EL (cell line): ENCODE measurements at regions not wholly inside any gene's neighbourhood (a gene's known extent, or its start where the extent isn't known, plus 50 kb on each side); places are given as distances from the start of the nearest gene placed in this dataset.
"Not testable (repeated sequence)": the region's sequence is repeated elsewhere in the genome, so short reads cannot be mapped to it uniquely, and the experiment has no call there.

ENCODE experiments used
- DNase-seq: peaks from one replicate; pipeline ENCODE4 v3.0.0-alpha.2; 2016

- DNase-seq, result no peak
These were observed 523.6 kb downstream of the GRIN2A start for GRCh38 chr16:9658586-9658985.

- DNase-seq, result no peak
These were observed 521.3 kb downstream of the GRIN2A start for GRCh38 chr16:9660898-9661297.

DNA sequence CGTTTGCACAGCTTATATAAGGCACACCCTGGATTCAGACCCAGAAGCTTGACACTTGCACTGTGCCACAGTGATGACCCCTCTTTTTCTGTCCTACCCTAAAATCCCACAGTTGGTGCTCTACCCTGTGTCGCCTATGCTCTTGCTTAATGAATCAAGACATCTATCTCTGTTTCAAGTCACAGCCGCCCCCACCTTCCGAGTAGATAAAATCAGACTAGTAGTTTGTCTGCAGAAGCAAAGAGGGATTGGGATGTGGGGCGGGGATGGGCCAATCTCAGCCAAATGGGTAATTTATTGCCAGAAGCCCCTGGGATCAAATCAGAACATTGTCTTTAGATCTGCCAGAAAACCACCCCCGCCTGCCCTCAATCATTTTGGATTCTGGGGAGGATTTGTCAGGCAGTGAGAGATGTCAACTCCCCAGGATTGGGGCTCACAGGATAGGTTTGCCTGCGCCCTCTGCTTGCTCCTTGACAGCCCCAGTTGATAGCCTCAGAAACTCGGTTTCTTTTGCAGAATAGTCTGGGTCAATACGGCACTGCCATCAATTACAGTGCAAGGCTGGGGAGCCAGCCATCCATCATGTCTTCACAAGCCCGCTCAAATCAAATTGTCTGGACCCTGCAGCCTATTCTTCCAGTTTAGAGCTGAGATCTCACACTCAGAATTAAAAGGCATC, 520.8 kb downstream of the GRIN2A start:
- DNase-seq, result no peak

GRCh38 chr16:9663588-9663987, 518.6 kb downstream of the GRIN2A start:
- DNase-seq, result no peak

- DNase-seq, result no peak
These were observed 516.4 kb downstream of the GRIN2A start for GRCh38 chr16:9665851-9666271.

- DNase-seq, result no peak
These were observed 515.3 kb downstream of the GRIN2A start for GRCh38 chr16:9666834-9667480.

DNA sequence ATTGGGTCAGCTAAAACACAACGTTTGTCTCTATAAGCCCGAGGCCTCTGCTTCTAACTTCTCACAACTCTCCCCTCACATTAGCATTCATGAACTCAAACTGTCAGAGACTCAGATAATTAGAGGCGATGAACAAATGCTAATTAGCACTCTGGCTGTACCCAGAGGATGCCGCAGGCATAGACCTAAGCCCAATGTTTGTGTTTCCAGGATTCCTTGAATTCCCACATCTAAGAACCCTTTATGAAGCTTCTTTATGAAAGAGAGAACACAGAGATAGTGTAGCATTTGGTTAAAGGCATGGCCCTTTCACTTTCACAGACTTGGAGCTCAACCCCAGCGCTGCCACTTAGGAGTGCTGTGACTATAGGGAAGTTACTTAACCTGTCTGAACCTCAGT, 512.2 kb downstream of the GRIN2A start:
- DNase-seq, result no peak

DNA sequence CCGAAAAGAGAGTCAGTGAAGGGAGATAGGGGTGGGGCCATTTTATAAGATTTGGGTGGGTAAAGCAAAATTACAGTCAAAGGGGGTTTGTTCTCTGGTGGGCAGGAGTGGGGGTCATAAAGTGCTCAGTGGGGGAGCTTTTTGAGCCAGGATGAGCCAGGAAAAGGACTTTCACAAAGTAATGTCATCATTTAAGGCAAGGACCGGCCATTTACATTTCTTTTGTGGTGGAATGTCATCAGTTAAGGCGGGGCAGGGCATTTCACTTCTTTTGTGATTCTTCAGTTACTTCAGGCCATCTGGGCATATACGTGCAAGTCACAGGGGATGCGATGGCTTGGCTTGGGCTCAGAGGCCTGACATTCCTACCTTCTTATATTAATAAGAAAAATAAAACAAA, 511.6 kb downstream of the GRIN2A start:
- DNase-seq, result not testable (repeated sequence)

DNA sequence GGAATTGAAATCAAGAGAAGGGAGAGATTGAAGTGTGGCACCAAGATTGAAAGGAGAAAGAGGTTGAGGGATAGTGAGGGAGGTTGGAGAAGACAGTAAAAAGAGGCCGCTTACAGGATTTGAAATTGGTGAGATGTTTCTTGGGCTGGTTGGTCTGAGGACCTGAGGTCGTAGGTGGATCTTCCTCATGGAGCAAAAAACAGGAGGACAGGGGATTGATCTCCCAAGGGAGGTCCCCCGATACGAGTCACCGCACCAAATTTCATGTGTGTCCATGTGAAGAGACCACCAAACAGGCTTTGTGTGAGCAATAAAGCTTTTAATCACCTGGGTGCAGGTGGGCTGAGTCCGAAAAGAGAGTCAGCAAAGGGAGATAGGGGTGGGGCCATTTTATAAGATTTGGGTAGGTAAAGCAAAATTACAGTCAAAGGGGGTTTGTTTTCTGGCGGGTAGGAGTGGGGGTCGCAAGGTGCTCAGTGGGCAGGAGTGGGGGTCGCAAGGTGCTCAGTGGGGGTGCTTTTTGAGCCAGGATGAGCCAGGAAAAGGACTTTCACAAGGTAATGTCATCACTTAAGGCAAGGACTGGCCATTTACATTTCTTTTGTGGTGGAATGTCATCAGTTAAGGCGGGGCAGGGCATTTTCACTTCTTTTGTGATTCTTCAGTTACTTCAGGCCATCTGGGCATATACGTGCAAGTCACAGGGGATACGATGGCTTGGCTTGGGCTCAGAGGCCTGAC, 505.5 kb downstream of the GRIN2A start:
- DNase-seq, result not testable (repeated sequence)

GRCh38 chr16:9677301-9677653, 505.0 kb downstream of the GRIN2A start:
- no peak for DNase-seq

- DNase-seq, result no peak
These were observed 502.9 kb downstream of the GRIN2A start for GRCh38 chr16:9679213-9679767.

GRCh38 chr16:9680019-9680655, 502.1 kb downstream of the GRIN2A start:
- no peak for DNase-seq

DNA sequence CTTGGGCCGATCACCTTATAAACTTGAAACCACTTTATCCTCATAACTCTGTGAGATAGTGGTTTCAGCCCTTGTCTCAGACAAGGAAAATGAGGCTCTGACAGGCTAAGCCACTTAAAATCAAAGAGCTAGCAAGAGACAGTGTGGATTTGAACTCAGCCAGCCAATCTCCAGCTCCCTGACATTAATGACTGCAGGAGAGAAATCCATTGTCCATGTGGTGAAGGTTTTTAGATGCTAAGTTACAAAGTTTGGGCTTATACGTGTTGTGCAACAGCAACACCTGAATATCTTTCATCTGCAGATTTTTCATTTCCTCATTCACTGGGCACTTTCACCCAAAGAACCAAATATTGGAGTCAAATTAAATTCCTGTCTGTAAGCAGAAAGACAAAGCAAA, 501.3 kb downstream of the GRIN2A start:
- DNase-seq, result no peak

DNA sequence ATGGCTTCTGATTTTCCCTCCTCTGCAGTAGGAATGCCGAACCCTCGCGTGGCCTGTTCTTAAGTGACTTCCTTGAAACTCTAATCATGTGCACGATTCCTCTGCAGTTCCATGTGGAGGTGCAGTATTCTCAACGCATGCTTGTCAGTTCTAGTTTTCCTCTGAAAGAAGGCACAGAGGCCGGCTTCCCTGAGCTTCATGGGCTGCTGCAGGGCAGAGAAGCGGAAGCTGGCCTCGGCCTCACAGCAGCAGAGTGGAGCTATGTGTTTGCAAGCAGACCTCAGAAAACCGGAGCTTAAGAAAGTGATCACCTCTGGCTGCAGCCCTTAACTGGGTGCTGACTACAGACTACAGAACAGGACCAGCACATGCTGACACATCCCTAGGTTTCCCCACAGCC, 500.7 kb downstream of the GRIN2A start:
- no peak for DNase-seq

DNA sequence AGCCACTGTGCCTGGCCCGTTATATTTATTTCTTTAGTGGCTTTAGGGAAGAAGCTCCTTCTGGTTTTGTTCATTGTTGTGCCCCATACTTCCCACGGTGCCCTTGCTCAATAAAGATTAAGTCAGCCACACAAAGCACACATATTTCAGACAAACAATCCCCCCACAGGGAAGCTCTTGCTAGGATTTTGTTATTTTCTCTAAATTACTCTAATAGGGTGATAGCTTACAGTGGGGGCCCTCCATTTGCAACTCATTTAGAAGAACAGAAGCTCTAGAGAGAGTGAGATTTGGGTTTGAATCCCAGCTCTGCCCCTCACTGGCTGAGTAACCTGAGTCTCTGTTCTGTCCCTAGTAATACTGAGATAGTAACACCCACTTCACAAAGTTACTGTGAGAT, 499.9 kb downstream of the GRIN2A start:
- no peak for DNase-seq

GRCh38 chr16:9683677-9684076, 498.6 kb downstream of the GRIN2A start:
- no peak for DNase-seq

GRCh38 chr16:9687737-9688319, 494.4 kb downstream of the GRIN2A start:
- no peak for DNase-seq

DNA sequence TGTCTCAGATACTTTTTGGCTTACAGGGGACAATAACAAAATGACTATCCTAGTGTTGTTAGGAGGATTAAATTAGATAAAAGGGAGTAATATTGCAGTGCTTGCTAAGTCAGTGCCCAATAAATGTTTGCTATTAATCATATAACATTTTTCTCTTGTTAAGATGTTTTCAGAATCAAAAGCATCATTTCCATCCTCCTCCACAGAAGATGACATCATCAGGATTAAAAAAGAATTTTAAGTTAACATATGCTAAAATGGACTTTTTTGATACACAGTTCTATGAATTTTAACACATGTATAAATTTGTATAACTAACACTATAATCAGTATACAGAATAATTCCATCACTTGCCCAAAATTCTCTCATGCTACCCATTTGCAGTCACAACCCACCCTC, 492.6 kb downstream of the GRIN2A start:
- DNase-seq, result no peak

DNA sequence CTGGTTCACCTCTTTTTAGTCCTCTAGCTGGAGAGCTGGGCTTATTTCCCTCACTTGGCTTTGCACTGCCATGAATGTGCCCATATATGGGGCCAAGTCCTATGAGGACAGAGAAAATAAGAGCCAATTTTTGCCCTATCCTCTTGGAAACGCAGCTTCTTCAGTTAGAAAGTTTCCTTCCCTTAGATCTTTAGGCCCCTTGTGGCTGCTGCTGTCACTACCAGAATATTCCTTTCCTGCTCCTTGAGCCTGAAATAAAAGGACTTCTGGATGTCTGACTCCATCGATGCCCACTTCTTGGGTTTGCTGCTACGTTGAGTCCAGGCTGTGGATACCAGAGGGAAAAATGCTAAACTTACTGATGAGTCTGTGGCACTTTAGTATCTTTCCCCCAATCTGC, 487.1 kb downstream of the GRIN2A start:
- no peak for DNase-seq
